ENCODE measurements at regions not wholly inside any gene's neighbourhood (a gene's known extent, or its start where the extent isn't known, plus 50 kb on each side); places are given as distances from the start of the nearest gene placed in this dataset.

DNA sequence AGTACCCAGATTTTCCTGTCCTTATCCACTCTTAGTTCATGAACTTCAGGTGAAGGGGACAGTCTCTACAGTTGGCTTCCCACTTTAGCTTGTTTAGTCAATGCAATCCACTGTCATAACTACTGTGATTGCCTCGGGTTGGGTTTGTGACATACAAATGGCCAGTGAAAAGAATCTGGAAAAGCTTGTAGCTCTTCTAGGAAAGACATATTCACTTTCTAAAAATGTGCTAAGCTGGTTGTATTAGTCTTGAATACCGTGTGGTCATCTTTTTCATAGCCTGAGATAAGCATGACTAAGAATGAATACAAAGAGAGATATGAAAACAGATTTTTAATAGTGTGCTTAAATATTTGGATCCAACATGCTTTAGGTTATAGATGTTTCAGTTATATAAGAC lies 1443.5 kb upstream of the IGFBP7 start:
- no peak for DNase-seq (ENCODE audit: low spot score)

GRCh38 chr4:58553031-58553430 lies 1442.8 kb upstream of the IGFBP7 start:
- DNase-seq (ENCODE audit: low spot score): no peak

- DNase-seq (ENCODE audit: low spot score): no peak
Observed at GRCh38 chr4:58551676-58552075, 1441.5 kb upstream of the IGFBP7 start.

DNA sequence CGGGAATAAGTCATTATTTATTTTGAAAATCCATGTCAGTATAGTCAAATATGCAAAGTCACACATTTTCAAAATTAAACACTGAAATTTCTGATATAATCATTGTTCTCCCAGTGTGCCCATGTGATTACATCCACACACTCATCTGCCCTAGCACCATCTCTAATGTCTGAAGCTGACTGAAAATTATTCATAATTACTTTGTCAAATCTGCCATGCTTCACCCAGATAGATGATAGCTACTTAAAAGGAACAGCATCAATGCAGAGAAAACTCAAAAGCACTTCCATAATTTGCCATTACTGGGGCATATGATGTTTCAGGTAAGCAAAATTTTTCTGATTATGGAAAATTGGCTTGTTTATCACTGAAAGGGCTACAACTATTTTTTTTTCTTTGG lies 1433.3 kb upstream of the IGFBP7 start:
- no peak for DNase-seq (ENCODE audit: low spot score)

- no peak for DNase-seq (ENCODE audit: low spot score)
Observed at GRCh38 chr4:58541926-58542325, 1431.7 kb upstream of the IGFBP7 start.

- DNase-seq (ENCODE audit: low spot score): no peak
Observed at GRCh38 chr4:58522765-58523382, 1412.7 kb upstream of the IGFBP7 start.

- DNase-seq (ENCODE audit: low spot score): no peak
Observed at GRCh38 chr4:58515226-58515625, 1405.0 kb upstream of the IGFBP7 start.

- DNase-seq (ENCODE audit: low spot score): no peak
Observed at GRCh38 chr4:58514299-58514698, 1404.1 kb upstream of the IGFBP7 start.

DNA sequence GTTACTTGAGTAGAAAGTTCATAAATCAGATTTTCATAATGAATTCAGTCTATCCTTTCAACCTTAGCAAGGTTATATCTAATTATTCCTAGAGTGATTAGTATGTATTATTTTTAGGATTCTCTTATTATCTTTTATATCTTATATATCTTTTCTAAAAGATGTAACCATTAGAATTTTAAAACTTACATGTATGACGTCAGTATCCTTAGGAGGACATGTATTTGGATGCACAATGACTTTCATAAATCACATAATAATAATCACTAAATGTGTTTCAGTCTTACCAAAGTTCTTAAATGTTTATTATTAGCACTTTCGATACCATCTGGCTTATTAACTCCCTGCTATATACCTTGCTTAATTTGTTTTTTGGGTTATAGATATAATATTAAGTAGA lies 1400.5 kb upstream of the IGFBP7 start:
- no peak for DNase-seq (ENCODE audit: low spot score)

GRCh38 chr4:58507079-58507478 lies 1396.9 kb upstream of the IGFBP7 start:
- no peak for DNase-seq (ENCODE audit: low spot score)

- DNase-seq (ENCODE audit: low spot score): no peak
Observed at GRCh38 chr4:58502839-58503238, 1392.7 kb upstream of the IGFBP7 start.

- DNase-seq (ENCODE audit: low spot score): no peak
Observed at GRCh38 chr4:58499182-58499581, 1389.0 kb upstream of the IGFBP7 start.

- DNase-seq (ENCODE audit: low spot score): no peak
Observed at GRCh38 chr4:58491620-58492019, 1381.4 kb upstream of the IGFBP7 start.

DNA sequence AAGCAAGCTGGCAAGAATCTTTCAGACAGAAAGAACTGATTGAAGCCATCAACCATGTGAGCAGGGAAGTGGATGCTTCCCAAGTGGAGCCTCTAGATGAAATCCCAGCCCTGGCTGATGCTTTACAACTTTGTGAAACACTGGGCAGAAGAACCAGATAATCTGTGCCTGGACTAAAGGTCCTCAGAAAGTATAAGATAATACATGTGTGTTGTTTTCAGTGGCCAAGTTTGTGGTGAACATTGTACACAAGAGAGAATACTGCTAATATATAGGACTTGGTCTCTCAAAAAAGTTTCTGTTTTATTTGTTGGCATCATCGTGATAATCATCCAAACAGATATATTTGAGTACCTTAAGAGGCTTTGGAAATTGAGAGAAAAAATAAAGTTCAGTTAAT lies 1367.8 kb upstream of the IGFBP7 start:
- no peak for DNase-seq (ENCODE audit: low spot score)

- DNase-seq (ENCODE audit: low spot score): no peak
Observed at GRCh38 chr4:58477513-58477912, 1367.3 kb upstream of the IGFBP7 start.

- DNase-seq (ENCODE audit: low spot score): no peak
Observed at GRCh38 chr4:58475097-58475496, 1364.9 kb upstream of the IGFBP7 start.

- DNase-seq (ENCODE audit: low spot score): no peak
Observed at GRCh38 chr4:58465031-58465430, 1354.8 kb upstream of the IGFBP7 start.

DNA sequence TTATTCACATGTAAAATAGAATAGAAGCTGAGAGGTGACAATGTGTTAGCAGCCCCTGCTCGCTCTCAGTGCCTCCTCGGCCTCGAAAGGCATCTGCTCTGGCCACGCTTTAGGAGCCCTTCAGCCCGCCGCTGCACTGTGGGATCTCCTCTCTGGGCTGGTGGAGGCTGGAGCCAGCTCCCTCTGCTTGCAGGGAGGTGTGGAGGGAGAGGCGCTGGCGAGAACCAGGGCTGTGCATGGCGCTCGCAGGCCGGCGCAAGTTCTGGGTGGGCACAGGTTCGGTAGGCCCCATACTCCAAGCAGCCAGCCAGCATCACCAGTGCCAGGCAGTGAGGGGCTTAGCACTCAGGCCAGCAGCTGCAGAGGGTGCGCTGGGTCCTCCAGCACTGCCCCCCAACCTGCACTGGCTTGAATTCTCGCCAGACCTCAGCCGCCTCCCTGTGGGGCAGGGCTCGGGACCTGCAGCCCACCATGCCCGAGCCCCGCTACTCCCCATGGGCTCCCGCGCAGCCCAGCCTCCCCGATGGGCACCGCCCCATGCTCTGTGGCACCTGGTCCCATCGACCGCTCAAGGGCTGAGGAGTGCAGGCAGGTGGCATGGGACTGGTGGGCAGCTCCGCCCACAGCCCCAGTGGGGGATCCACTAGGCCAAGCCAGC lies 1346.7 kb upstream of the IGFBP7 start:
- no peak for DNase-seq (ENCODE audit: low spot score)

DNA sequence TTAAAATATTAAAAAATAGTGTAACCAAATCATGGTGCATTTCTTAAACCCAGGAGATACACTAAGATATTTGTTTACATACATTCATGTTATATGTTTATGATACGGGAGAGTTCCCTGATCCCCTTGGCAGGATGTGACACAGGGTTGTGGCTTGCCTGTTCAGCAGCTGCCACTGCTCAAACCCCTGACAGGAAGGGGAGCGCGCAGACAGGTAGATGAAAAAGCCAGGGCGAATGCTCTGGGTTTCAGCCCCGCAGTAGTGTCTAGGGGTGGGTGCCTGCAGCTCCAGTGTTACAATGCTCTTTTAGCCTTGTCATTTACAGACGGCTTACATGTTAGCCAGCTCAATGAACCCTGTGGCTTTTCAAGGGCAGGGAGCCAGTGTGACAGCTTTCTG lies 1343.8 kb upstream of the IGFBP7 start:
- no peak for DNase-seq (ENCODE audit: low spot score)

- no peak for DNase-seq (ENCODE audit: low spot score)
Observed at GRCh38 chr4:58451707-58452106, 1341.5 kb upstream of the IGFBP7 start.

- no peak for DNase-seq (ENCODE audit: low spot score)
Observed at GRCh38 chr4:58435871-58436270, 1325.7 kb upstream of the IGFBP7 start.

DNA sequence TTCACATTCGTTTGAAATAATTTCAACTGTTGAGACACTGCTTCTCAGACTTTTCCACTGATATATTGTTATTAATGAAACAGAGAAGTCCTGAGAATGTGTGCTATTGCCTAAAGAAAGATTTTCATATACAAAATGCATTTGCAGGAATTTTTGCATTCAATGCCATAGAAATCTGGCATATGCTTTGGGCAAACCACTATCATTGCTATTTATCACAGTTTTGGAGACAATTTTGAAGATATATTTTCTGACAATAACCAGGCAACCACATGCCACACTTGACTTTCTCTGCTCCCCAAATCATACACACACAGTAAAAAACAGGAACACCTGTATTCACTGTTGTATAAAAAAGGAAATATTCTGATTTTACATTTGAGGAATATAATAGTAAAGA lies 1303.7 kb upstream of the IGFBP7 start:
- DNase-seq (ENCODE audit: low spot score): no peak

DNA sequence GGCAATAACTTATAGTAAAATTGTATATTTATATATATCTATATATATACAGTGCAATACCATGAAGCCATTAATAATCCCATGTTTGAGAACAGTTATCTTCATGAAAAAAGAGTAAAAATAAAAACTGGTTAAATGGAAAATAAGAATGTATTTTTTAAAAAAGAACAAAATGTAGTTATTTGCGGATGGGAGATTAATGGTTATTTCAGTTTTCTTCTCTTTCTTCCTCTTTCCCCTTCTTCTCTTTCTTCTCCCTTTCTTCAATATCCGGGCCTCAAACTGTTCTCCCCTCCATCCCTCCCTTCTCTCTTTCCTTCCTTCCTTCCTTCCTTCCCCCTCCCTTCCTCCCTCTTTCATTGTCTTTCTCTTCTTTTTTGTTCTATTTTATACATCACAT lies 1301.7 kb upstream of the IGFBP7 start:
- no peak for DNase-seq (ENCODE audit: low spot score)

GRCh38 chr4:58406762-58407161 lies 1296.6 kb upstream of the IGFBP7 start:
- DNase-seq (ENCODE audit: low spot score): no peak
